Rectal smooth muscle tissue (tissue), 1 donor: ENCODE measurements at regions not wholly inside any gene's neighbourhood (a gene's known extent, or its start where the extent isn't known, plus 50 kb on each side); places are given as distances from the start of the nearest gene placed in this dataset.
"Not testable (repeated sequence)": the region's sequence is repeated elsewhere in the genome, so short reads cannot be mapped to it uniquely, and the experiment has no call there.

Experiments used
- H3K27ac ChIP-seq: one replicate; pipeline ENCODE4 v1.7.0; 2013; ENCODE audit warnings: low read depth, low read length, inconsistent platforms
- H3K27me3 ChIP-seq: one replicate; pipeline ENCODE4 v1.7.0; 2013; ENCODE audit warnings: low read length; ENCODE audit not compliant: control insufficient read depth, insufficient read depth
- H3K36me3 ChIP-seq: one replicate; pipeline ENCODE4 v1.7.0; 2013; ENCODE audit warnings: low read length; ENCODE audit not compliant: control insufficient read depth, insufficient read depth
- H3K4me1 ChIP-seq: one replicate; pipeline ENCODE4 v1.7.0; 2013; ENCODE audit warnings: low read length; ENCODE audit not compliant: control insufficient read depth, insufficient read depth
- H3K4me3 ChIP-seq: one replicate; pipeline ENCODE4 v1.7.0; 2013; ENCODE audit warnings: low read length
- H3K9ac ChIP-seq: one replicate; pipeline ENCODE4 v1.7.0; 2013; ENCODE audit warnings: low read length

DNA sequence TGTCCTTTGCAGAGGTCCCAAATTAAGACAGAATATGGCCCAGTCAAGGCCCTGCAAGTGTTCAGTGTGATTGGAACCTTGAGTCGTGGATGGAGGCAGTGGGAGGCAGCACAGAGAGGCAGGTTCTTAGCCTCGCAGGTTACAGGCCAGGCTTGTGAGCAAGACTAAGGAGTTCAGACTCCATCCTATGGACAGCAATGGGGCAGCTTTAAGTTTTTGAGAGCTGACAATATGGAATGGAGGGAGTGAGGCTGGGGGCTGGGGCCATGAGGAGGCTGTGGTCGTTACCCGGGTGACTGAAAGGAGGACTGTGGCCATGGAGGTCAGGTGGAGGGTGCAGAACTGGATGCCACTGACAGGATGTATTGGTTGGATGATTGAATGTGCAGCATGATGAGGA is 74.1 kb upstream of the PRR23C start:
- no peak overlapping the region for H3K27ac ChIP-seq
- no peaks in the 10 kb centered on the region for H3K36me3 ChIP-seq
- H3K4me1 ChIP-seq, result no peaks in the 10 kb centered on the region
- no peaks in the 10 kb centered on the region for H3K27me3 ChIP-seq
- H3K9ac ChIP-seq, result no peak overlapping the region
- no peak overlapping the region for H3K4me3 ChIP-seq

DNA sequence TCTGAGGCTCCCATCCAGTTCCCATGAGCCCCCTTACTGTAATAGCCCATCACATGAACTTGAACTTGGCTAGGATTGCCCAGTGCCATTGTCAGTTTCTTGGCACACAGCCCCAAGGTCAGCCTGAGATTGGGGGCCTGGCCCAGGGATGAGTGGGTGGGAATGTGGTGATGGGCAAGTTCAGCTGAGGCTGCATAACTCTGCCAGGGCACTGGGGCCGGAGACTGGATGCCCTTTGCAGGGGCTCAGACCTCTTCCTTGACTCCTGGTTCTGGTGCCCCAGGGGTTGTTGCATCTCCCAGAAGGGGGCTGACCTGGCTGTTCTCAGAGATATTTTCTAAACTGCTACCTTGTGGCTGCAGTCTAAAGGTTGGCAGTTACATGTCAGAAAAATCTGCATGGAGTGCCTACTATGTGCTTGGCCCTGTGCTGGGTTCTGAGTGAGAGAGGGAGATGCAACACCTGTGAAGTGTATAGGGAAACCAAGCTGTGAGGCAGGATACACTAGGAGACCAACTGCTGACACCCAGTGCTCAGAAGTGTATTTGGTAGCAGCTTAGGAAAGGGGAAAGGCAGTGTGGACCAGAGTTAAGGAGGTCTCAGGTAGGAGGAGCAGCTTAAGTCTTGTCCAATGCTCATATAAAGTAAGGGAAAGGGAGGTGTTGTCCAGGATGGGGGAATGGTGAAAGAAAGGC is 74.8 kb upstream of the PRR23C start:
- Histone ChIP-seq H3K4me1 (no peaks in the 10 kb centered on the region), H3K36me3 (no peaks in the 10 kb centered on the region), H3K27ac (no peak overlapping the region), H3K4me3 (no peak overlapping the region), H3K9ac (no peak overlapping the region), H3K27me3 (no peaks in the 10 kb centered on the region)

DNA sequence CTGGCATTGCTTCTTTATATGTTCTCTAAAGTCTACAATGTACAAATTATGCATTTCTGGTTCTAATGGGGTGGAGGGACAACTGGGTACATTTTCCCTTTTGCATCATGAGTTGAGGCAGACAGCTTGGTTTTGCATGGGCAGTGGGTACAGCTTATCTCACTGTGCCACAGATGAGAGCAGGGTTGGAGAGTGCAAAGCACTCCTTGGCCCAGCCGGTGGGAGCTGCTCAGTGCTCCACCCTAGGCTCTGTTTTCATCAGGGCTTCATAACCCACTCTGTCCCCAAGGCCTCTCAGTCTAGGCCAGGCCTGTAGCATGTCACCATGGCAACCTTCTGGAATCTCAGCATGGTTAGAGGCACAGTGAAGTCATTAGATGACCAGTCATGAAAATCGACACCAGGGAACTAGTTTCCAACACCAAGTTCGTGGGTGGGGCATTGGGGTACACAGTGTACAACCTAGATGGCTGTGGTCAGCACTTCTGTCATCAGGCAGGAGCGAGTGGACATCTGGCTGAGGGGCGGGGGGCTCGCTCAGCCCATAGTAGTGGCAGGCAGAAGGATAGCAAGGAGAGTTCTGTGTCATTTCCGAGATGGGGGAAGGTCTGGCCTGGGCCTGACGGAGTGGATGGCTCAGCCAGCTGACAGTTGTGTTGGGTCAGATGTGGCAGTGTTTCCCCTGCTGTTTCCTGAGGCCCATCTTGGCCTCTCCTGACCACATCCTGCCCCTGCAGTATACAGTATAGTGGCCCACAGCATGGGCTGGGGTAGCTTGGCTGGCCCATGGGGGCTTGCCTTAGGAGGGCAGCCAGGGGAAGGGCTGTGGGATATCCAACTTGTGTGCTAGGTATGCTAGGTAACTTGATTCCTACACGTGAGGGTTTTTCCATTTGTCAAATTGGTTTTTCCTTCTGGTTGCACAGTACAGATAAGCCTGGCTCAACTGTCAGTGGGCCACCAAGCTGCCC is 75.7 kb upstream of the PRR23C start:
- H3K27me3 ChIP-seq, result no peaks in the 10 kb centered on the region
- H3K4me1 ChIP-seq, result no peaks in the 10 kb centered on the region
- no peak overlapping the region for H3K27ac ChIP-seq
- H3K36me3 ChIP-seq, result no peaks in the 10 kb centered on the region
- H3K9ac ChIP-seq, result no peak overlapping the region
- no peak overlapping the region for H3K4me3 ChIP-seq

DNA sequence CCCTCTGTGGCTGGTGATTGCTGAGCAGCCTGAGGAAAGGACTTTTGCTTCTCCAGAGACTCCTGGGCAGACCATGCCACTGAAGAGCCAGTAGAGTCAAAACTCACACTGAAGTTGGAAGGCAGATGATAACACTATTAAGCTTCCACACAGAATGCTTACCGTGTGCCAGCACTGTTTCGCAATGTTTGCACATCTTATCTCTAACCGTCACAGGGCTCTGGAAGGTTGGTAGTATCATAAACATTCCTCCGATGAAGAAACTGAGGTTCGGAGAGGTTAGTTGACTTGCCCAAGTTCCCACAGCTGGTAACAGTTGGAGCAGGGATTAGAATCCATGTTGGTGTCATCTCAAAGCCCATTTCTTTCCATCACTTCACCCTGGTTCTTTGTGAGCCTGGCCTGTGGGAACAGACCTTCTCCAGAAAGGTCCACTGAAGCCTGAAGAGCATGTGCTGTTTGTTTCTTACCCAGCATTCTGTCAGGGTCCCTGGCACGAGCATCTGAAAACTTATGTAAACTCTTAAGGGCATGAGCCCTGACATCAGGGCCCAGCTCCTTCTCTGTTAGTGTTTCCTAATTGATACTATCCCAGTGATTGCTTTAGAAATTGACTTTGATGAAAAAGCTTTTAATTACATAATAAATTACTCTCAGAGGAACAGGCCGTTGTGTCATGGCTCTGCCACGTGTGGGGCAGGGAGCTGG is 77.0 kb upstream of the PRR23C start:
- Histone ChIP-seq H3K4me3 (no peak overlapping the region), H3K27me3 (no peaks in the 10 kb centered on the region), H3K27ac (no peak overlapping the region)

DNA sequence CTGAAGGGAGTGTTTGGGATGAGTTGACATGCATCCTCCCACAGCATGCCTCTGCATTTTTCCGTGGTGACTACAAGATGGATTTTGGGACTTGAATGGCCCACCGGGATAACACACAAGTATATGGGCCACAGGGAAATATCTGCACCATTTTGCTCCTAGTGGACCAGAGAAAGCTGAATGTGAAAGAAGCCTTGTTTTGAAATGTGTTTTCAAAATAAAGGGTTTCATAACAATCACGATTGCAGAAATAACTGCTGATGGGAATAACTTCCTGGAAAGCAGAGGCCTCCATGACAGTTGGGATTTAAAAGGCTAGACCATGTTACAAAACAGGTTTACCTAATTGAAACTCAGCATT is 77.5 kb upstream of the PRR23C start:
- H3K9ac ChIP-seq, result no peak overlapping the region
- no peaks in the 10 kb centered on the region for H3K36me3 ChIP-seq
- H3K4me3 ChIP-seq, result no peak overlapping the region
- no peaks in the 10 kb centered on the region for H3K4me1 ChIP-seq
- H3K27ac ChIP-seq, result no peak overlapping the region
- no peaks in the 10 kb centered on the region for H3K27me3 ChIP-seq

More for the DNA sequence above, 77.0 kb upstream of the PRR23C start:
- H3K4me1 ChIP-seq, result no peaks in the 10 kb centered on the region
- H3K36me3 ChIP-seq, result no peaks in the 10 kb centered on the region
- H3K9ac ChIP-seq, result no peak overlapping the region

DNA sequence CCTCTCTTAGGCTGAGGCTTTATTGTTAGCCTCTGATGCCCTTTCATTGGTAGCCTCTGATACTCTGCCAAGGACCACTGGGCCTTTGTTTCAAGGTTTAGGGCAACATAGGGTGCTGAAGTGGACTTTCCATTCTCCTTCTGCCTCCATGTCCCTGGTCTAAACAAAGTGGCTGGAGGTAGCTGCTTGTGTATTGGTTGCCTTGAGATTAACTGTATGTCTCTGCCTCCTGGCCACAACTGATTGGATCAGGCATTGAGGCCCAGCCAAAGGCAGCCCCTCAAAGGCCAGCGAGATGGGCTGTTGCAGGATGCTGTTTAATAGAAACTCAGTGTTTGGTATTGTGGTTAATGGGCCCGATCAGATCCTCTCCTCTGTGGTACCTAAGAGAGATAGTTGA is 77.9 kb upstream of the PRR23C start:
- no peaks in the 10 kb centered on the region for H3K36me3 ChIP-seq
- no peaks in the 10 kb centered on the region for H3K4me1 ChIP-seq
- no peak overlapping the region for H3K27ac ChIP-seq
- no peaks in the 10 kb centered on the region for H3K27me3 ChIP-seq
- no peak overlapping the region for H3K4me3 ChIP-seq
- H3K9ac ChIP-seq, result no peak overlapping the region

DNA sequence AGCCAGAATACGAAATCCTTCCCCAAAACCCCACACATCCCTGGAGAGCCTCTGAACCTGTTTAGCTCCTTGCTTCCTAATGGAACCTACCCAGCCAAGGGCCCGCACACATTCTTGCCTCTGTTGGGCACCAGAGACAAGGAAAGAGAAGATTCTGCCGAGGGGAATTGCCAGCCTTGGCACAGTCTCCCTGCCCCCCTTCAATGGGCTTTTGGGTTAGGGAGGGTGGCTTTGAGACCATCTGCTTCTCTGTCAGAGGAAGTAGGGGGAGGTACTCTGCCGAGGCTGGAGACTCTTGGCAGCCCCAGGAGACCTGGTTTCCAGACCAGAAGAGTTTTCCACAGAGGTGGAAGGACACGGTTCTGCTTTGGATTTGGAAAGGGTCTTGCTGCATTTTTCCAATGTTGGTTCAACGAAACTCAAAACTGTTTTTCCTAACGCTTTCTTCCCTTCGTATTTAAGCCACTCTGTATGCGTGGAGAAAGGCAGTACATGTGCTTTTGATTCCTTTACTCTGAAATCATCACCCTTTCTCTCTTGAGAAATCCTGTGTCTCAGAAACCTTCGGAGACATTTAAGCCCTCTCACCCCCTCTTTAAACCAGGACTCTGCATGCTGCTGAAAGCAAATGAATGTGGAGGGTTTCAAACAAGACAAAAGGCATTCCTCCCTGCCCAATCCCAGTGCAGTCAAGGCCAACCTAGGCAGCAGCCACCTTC is 78.8 kb upstream of the PRR23C start:
- Histone ChIP-seq H3K4me3 (no peak overlapping the region), H3K27me3 (no peaks in the 10 kb centered on the region), H3K4me1 (no peaks in the 10 kb centered on the region), H3K27ac (no peak overlapping the region), H3K36me3 (no peaks in the 10 kb centered on the region), H3K9ac (no peak overlapping the region)

DNA sequence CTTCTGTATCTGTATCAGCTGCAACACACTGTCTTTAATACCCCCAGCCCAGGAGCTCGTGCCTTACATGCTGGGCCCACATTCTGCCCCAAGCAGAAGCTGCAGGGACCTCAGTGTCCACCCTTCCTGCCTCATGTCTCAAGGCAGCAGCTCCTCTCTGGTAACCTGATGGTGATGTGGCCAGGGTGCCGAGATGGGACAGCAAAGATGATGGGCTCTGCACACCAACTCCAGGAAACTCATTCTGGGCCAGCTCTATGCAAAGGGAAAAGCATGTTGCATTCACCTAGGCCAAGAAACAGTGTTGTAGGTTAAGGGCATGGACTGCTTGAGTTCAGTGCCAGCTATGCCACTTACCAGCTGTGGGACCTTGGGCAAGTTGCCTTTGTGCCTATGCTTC is 79.5 kb upstream of the PRR23C start:
- Histone ChIP-seq H3K9ac (no peak overlapping the region), H3K27me3 (no peaks in the 10 kb centered on the region), H3K4me1 (no peaks in the 10 kb centered on the region), H3K4me3 (no peak overlapping the region), H3K36me3 (no peaks in the 10 kb centered on the region), H3K27ac (no peak overlapping the region)

DNA sequence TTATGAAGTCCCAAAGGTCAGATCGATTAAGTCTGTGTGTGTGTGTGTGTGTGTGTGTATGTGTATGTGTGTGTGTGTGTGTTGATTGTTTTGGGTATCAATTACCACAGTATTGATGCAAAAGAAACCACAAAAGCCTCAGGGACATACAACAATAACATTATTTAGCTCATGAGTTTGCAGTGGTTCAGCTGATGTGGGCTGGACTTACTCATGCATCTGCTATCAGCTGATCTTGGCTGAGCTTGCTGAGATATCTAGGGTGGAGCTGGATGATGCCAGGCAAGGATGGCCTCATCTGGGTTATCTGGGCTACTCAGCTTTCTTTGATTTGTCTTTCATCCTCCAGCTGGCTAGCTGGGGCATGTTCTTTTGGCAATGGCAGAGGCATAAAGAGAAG is 82.4 kb upstream of the PRR23C start:
- Histone ChIP-seq H3K27me3 (no peaks in the 10 kb centered on the region), H3K36me3 (no peaks in the 10 kb centered on the region), H3K9ac (no peak overlapping the region), H3K4me1 (no peaks in the 10 kb centered on the region), H3K27ac (no peak overlapping the region), H3K4me3 (no peak overlapping the region)

DNA sequence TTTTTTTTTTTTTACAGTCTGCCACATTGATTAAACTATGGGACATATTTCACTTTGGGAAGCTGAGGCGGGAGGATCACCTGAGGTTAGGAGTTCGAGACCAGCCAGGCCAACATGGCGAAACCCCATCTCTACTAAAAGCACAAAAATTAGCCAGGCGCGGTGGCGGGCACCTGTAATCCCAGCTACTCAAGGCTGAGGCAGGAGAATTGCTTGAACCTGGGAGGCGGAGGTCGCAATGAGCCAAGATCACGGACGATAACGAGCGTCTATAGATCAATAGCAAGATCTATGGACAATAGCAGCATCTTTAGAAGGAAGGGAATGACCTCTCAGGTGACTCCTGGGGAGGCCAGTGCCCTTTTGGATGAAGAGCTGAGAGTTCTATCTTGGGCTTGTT is 82.9 kb upstream of the PRR23C start:
- not testable (repeated sequence) for H3K27ac ChIP-seq, H3K27me3 ChIP-seq, H3K36me3 ChIP-seq, H3K4me3 ChIP-seq, H3K4me1 ChIP-seq, H3K9ac ChIP-seq

DNA sequence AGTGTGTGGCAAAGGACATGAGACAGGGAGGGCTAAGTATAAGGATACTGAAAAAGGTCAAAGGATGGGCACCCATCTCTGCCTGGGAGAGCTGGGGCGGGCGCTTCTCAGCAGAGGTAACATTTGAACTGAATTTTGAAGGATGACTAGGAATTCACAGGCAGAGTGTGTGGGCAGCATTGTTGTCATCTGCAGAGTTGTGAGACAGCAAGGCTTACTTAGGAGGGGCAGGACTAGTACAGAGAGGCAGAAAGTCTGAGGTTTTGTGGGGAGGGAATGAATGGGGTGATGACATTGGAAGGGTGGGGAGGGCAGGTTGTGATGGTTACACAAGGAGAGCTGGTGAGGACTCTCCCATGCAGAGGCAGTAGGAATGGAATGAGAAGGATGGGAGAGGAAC is 84.1 kb upstream of the PRR23C start:
- no peak overlapping the region for H3K9ac ChIP-seq
- H3K4me3 ChIP-seq, result no peak overlapping the region
- H3K27ac ChIP-seq, result no peak overlapping the region
- H3K36me3 ChIP-seq, result no peaks in the 10 kb centered on the region
- H3K4me1 ChIP-seq, result no peaks in the 10 kb centered on the region
- no peaks in the 10 kb centered on the region for H3K27me3 ChIP-seq

DNA sequence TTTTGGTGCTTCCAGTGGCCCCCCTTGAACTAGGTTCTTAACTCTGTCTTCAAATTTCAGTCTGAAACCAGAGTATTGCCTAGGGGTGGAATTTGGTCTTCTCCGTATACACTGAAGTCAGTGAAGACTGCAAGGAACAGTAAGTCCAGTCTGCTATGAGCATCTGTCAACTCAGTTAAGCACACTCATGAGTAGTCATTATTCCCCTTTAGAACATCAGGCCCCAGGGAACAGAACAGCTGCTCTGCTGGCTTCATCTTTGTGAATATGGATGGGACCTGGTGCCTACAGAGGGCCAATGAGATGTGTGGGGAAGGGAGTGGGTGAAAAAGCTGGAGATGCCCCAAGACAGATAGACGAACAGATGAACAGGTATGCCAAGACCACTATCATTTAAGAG is 85.2 kb upstream of the PRR23C start:
- Histone ChIP-seq H3K36me3 (no peaks in the 10 kb centered on the region), H3K4me3 (no peak overlapping the region), H3K27me3 (no peaks in the 10 kb centered on the region), H3K9ac (no peak overlapping the region), H3K4me1 (no peaks in the 10 kb centered on the region), H3K27ac (no peak overlapping the region)
